SU-DHL-6 (cell line): ENCODE measurements at regions not wholly inside any gene's neighbourhood (a gene's known extent, or its start where the extent isn't known, plus 50 kb on each side); places are given as distances from the start of the nearest gene placed in this dataset.

Source experiments
- CTCF ChIP-seq: fragments of 200-600 bp; sonication (generic); IDR thresholded peaks from one replicate; pipeline ENCODE4 v1.5.1; 2017; ENCODE audit warnings: antibody characterized with exemption, mild to moderate bottlenecking, low read length, moderate library complexity; ENCODE audit not compliant: insufficient read depth, poor library complexity, severe bottlenecking
- EZH2phosphoT487 ChIP-seq: fragments of 200-600 bp; sonication (generic), shearing (Covaris generic); conservative IDR thresholded peaks from 2 replicates; pipeline ENCODE4 v1.6.1; 2018; ENCODE audit warnings: mild to moderate bottlenecking, antibody characterized with exemption, low read length, moderate library complexity, mixed read lengths

DNA sequence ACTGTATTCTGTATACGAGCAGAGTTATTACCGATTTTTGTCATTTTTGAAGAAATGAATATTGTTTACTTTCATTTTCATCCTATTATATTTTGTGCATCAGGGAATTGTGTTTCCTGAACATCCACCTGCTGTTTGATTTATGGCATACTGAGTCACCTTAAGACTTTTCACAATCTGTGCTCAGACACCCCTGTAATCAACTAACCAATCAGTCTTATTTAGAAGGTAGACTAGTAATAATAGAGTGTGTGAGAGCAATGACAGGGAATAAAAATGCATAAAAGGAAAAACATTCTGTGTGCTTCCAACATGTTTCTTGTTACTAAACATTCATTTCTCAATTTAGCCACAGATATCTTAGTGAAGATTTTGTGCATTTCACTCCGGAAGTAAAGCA lies 1413.6 kb upstream of the ACO1 start:
- TF ChIP-seq CTCF (no peak), EZH2phosphoT487 (no peak)
